Body of pancreas (tissue), 4 donors: ENCODE measurements at regions not wholly inside any gene's neighbourhood (a gene's known extent, or its start where the extent isn't known, plus 50 kb on each side); places are given as distances from the start of the nearest gene placed in this dataset.
"Not testable (repeated sequence)": the region's sequence is repeated elsewhere in the genome, so short reads cannot be mapped to it uniquely, and the experiment has no call there.

Experiments
- ATAC-seq: fragments of 150-250 bp; one replicate; pipeline ENCODE4 v1.9.1; 2016
- DNase-seq, 4 donors: peaks; one replicate each; pipeline ENCODE4 v3.0.0-alpha.2; 2019
- H3K27ac ChIP-seq, 4 donors: fragments of 200-600 bp; sonication (generic); 1 replicate in 3 of 4; 2 replicates in 1 of 4; pipeline versions ENCODE4 v1.5.1 to v1.6.1; 2016 to 2019; ENCODE audit warnings: mild to moderate bottlenecking in 1 of 4, mixed read lengths in 1 of 4, moderate library complexity in 1 of 4
- H3K27me3 ChIP-seq, 2 donors: fragments of 200-600 bp; sonication (generic); one replicate each; pipeline ENCODE4 v1.6.0; 2016; ENCODE audit warnings: mild to moderate bottlenecking in 1 of 2
- H3K36me3 ChIP-seq, 2 donors: fragments of 200-600 bp; sonication (generic); replicated peaks in 1 of 2; 2 replicates each; pipeline ENCODE4 v1.5.1; 2016; ENCODE audit warnings: low read depth in 2 of 2; ENCODE audit not compliant: insufficient read depth in 1 of 2
- H3K4me1 ChIP-seq: fragments of 200-600 bp; sonication (generic); one replicate; pipeline ENCODE4 v1.6.0; 2016
- H3K4me3 ChIP-seq, 2 donors: fragments of 200-600 bp; sonication (generic); 1 replicate in 1 of 2; 2 replicates in 1 of 2; pipeline ENCODE4 v1.5.1; 2016 to 2019
- H3K9me3 ChIP-seq, 3 donors: fragments of 200-600 bp; sonication (generic); 1 replicate in 2 of 3; 2 replicates in 1 of 3; pipeline ENCODE4 v1.5.1; 2016
- POLR2A ChIP-seq, 3 donors: fragments of 450-650 bp; IDR thresholded peaks; one replicate each; pipeline ENCODE4 v1.6.1; 2016; ENCODE audit warnings: antibody characterized with exemption in 3 of 3, mild to moderate bottlenecking in 2 of 3
- WGBS, 2 donors: methylation state at CpG; one replicate each; pipeline ENCODE4 v1.1.5; 2017; 5-methylcytosine and 5-hydroxymethylcytosine counted together
- intact Hi-C: fragments of 100-400 bp; cut with DNase I; formaldehyde crosslinking; loops from one replicate; pipeline ENCODE4 v1.15.1; 2023
- TF ChIP-seq, protein P1 (sequence below), 7 experiments: fragments of 450-650 bp in 4 of 7; fragments of 200-600 bp in 3 of 7; sonication (generic) in 3 of 7; IDR thresholded peaks; one replicate each; pipeline ENCODE4 v1.5.1; 2016 to 2019; ENCODE audit warnings: antibody characterized with exemption in 7 of 7

DNA sequence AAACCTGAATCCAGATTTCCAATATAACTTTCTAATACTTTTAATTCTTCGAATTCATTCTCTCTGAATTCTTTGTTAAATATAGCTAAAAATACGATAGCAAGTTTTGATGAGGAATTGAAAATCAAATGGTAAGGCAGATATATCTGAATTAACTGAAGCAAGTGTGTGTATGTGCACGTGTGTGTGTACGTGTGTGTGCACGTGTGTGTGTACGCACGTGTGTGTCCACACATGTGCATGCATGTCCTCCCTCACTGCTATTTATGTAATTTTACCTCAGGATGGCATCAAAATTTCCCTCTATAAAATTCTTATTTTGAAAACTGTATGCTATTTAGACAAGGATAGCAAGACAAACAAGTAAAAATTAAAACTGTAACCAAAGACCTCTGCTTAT, 961.3 kb upstream of the CNTN5 start:
- H3K27me3 ChIP-seq: no peaks in the 10 kb centered on the region
- intact Hi-C loops: no loop called here
- no peak overlapping the region for H3K27ac ChIP-seq
- 59 to 60% methylated on average over 7 of the region's 7 CpGs for WGBS, 2 donors
- no peaks in the 10 kb centered on the region for H3K36me3 ChIP-seq
- no peak overlapping the region for H3K4me3 ChIP-seq
- TF ChIP-seq, protein P1, sequence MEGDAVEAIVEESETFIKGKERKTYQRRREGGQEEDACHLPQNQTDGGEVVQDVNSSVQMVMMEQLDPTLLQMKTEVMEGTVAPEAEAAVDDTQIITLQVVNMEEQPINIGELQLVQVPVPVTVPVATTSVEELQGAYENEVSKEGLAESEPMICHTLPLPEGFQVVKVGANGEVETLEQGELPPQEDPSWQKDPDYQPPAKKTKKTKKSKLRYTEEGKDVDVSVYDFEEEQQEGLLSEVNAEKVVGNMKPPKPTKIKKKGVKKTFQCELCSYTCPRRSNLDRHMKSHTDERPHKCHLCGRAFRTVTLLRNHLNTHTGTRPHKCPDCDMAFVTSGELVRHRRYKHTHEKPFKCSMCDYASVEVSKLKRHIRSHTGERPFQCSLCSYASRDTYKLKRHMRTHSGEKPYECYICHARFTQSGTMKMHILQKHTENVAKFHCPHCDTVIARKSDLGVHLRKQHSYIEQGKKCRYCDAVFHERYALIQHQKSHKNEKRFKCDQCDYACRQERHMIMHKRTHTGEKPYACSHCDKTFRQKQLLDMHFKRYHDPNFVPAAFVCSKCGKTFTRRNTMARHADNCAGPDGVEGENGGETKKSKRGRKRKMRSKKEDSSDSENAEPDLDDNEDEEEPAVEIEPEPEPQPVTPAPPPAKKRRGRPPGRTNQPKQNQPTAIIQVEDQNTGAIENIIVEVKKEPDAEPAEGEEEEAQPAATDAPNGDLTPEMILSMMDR (IDR thresholded peaks at IDR 0.05): no peak
- TF ChIP-seq POLR2A (IDR thresholded peaks at IDR 0.05): no peak
- H3K4me1 ChIP-seq: no peaks in the 10 kb centered on the region
- DNase-seq (no peak), ATAC-seq (no peak)
- no peaks in the 10 kb centered on the region for H3K9me3 ChIP-seq

DNA sequence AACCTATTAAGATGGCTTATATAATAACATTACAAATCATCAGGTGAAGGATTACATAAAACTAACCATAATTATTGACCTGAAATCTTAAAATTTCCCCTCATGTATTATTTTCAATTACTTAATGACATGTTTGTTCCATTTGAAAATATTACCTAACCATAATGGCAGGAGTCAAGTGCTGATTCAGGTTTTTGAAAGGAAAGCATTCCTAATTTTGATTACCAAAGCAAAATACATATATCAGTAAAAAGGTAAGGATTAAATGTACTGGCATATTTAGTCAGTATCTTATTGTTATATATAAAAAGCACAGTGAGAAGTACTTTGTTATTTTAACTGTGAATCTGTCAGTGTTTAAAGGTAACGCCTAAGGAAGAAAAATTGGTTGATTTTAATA, 960.0 kb upstream of the CNTN5 start:
- Histone ChIP-seq H3K27me3 (no peaks in the 10 kb centered on the region), H3K4me3 (no peak overlapping the region), H3K9me3 (no peaks in the 10 kb centered on the region), H3K4me1 (no peaks in the 10 kb centered on the region), H3K36me3 (no peaks in the 10 kb centered on the region), H3K27ac (no peak overlapping the region)
- DNase-seq: no peak
- TF ChIP-seq, protein P1 (IDR thresholded peaks at IDR 0.05): no peak
- no peak for TF ChIP-seq POLR2A (IDR thresholded peaks at IDR 0.05)
- intact Hi-C loops: no loop called here
- 67% methylated on average over 1 of the region's 1 CpG for WGBS, 2 donors
- ATAC-seq: no peak

DNA sequence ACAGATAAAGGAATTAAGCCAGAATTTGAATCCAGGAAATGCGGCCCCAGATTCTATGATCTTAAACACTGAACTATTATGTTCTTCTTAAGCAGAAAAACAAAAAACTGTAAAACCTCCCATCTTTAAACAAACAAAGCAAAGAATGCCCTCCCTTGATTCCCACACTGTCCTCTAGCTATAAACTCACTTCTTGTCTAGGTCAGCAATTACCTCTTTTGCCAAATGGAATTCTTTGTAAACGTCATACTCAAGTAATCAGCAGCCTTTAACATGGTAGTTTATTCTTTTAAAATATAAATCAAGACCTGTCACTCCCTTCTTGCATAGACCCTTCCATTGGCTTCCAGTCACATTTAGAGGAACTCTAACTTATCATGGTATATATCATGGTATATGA, 958.9 kb upstream of the CNTN5 start:
- H3K9me3 ChIP-seq: no peaks in the 10 kb centered on the region
- TF ChIP-seq POLR2A (IDR thresholded peaks at IDR 0.05): no peak
- TF ChIP-seq, protein P1 (IDR thresholded peaks at IDR 0.05): no peak
- ATAC-seq: no peak
- H3K4me1 ChIP-seq: no peaks in the 10 kb centered on the region
- WGBS, 2 donors: 50 to 52% methylated on average over 2 of the region's 2 CpGs
- intact Hi-C loops: no loop called here
- no peak overlapping the region for H3K27ac ChIP-seq
- no peaks in the 10 kb centered on the region for H3K27me3 ChIP-seq
- no peak overlapping the region for H3K4me3 ChIP-seq
- H3K36me3 ChIP-seq: no peaks in the 10 kb centered on the region
- no peak for DNase-seq

DNA sequence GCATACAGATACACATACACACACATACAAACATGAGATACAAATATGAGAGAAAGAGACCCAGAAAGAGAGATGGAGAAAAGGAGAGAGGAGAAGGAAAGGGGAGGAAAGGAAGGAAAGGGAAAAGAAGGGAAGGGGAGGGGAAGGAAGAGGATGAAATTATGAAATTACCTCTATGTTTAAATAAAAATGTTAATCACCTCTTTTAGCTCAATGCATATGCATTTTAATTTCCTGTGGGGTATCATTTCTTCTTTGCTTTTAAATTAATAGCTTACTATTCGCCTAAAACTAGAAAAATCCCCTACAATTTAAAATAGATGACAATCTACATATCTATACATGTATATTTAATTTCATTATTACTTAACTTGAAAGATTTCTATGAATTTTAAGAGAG, 958.0 kb upstream of the CNTN5 start:
- Histone ChIP-seq H3K36me3 (no peaks in the 10 kb centered on the region), H3K4me1 (no peaks in the 10 kb centered on the region), H3K27me3 (no peaks in the 10 kb centered on the region), H3K27ac (no peak overlapping the region), H3K9me3 (no peaks in the 10 kb centered on the region), H3K4me3 (no peak overlapping the region)
- DNase-seq (no peak), ATAC-seq (no peak)
- TF ChIP-seq POLR2A (IDR thresholded peaks at IDR 0.05): no peak
- TF ChIP-seq, protein P1 (IDR thresholded peaks at IDR 0.05): no peak
- intact Hi-C loops: no loop called here
- 39 to 52% methylated on average over 1 of the region's 1 CpG for WGBS, 2 donors

DNA sequence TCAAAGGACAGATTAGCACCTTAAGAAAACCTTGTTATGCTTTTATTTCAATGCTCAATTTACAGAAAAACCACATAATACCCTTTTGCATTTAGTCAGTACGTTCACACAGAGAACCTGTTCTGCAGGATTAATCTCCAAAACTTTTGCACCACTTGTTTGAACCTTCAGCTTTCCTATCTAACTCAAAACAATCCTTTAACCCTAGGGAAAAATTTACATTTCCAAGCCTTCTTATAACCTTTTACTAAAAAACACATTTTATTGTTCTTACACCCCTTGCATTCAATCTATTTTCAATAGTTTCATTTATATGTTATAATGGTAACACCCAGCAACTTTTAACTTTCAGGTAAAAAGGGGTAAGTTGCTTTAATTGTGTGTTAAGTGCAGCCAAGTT, 952.5 kb upstream of the CNTN5 start:
- H3K27ac ChIP-seq: no peak overlapping the region
- H3K9me3 ChIP-seq: peaks cover 0 to 8% (median 0%) of the 10 kb centered on the region in 3 donors
- DNase-seq (no peak), ATAC-seq (no peak)
- H3K27me3 ChIP-seq: no peaks in the 10 kb centered on the region
- intact Hi-C loops: no loop called here
- no peak overlapping the region for H3K4me3 ChIP-seq
- no peak for TF ChIP-seq POLR2A (IDR thresholded peaks at IDR 0.05)
- TF ChIP-seq, protein P1 (IDR thresholded peaks at IDR 0.05): no peak
- WGBS, 2 donors: 3 to 6% methylated on average over 1 of the region's 1 CpG
- H3K36me3 ChIP-seq: no peaks in the 10 kb centered on the region
- no peaks in the 10 kb centered on the region for H3K4me1 ChIP-seq

DNA sequence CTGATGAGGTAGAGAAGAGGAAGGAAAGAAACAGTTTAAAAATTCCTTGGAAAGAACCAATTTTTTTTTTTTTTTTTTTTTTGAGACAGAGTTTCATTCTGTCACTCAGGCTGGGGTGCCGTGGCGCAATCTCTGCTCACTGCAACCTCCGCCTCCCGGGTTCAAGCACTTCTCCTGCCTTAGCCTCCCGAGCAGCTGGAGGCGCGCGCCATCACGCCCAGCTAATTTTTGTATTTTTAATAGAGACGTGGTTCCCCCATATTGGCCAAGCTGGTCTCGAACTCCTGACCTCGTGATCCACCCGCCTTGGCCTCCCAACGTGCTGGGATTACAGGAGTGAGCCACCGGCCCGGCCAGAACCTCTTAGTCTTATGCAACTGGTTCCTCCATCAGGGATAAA, 951.6 kb upstream of the CNTN5 start:
- H3K4me1 ChIP-seq, H3K27me3 ChIP-seq, H3K4me3 ChIP-seq, H3K9me3 ChIP-seq, H3K27ac ChIP-seq, intact Hi-C loops, DNase-seq, H3K36me3 ChIP-seq, ATAC-seq: not testable (repeated sequence)
- 78 to 80% methylated on average over 16 of the region's 16 CpGs for WGBS, 2 donors
